Stimulated activated CD8-positive, alpha-beta memory T cell treated with anti-CD3 and anti-CD28 coated beads, Interleukin-4, amount 100 ng/mL, for 48 hours (primary cell): ENCODE measurements at regions not wholly inside any gene's neighbourhood (a gene's known extent, or its start where the extent isn't known, plus 50 kb on each side); places are given as distances from the start of the nearest gene placed in this dataset.
A peak's percentile ranks its signal among the peaks of the same experiment; 100 is the strongest.

Source experiments
- DNase-seq: peaks from one replicate; pipeline ENCODE4 v3.0.0-alpha.2; 2020

DNA sequence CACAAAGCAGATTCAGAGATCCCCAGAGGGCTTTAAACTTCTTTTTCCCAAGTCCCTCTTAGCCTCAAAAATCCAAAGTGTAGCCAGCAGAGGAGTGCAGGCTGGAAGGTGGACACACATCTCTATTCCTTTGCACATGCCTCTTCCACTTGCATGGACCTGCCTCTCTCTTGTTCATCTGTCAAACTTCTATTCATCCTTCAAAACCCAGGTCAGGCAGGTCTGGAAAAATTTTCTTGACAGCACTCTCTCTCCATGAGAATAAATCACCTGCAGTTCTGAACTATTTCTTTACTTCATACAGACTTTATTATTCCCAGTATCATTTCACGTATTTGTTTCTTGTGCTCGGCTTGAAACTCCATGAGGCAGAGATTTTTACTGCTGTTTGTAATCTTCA, 127.5 kb downstream of the SS18 start:
- DNase-seq, result no peak

GRCh38 chr18:25962176-25962575, 128.2 kb downstream of the SS18 start:
- DNase-seq, result no peak

DNA sequence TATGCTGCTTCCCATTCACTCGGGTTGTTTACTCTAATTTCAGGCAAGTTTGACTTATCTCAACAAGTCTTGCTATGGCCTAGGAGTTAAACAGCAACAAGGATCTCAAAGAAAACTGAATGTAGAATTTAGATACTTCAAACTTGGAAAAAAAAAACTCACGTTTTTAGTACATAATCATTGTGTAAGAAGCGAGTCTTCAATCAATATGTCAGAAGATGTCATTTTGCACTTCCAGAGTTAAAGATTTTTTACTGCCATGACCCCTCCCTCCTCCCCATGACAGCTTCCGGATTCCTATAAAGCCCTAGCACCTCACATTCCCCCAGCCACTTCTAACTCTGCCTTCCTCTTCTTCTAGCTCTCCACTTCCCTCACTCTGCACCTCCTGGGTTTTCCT, 133.4 kb downstream of the SS18 start:
- no peak for DNase-seq

DNA sequence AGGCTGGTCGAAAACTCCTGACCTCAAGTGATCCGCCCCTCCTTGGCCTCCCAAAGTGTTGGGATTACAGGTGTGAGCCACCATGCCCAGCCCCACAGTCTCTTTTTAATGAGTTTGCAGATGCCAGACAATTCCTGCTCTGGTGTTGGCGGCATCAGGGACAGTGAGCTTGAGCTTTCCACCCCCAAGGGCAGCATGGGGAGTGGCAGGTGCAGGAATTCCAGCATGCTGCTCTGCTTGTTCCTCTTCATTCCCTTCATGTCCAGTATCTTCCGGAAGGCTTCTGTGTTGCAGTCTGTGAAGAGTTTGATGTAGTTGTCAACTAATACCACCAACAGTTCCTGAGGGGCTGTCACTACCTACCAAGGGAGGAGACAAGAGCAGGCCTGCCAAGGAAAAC, 137.3 kb downstream of the SS18 start:
- DNase-seq, result no peak

- DNase-seq, result no peak
Measured at GRCh38 chr18:25950321-25950720, 140.1 kb downstream of the SS18 start.

- no peak for DNase-seq
Measured at GRCh38 chr18:25946540-25946939, 143.9 kb downstream of the SS18 start.

GRCh38 chr18:25935356-25935755, 155.1 kb downstream of the SS18 start:
- DNase-seq, result no peak

- no peak for DNase-seq
Measured at GRCh38 chr18:25931126-25931525, 159.3 kb downstream of the SS18 start.

DNA sequence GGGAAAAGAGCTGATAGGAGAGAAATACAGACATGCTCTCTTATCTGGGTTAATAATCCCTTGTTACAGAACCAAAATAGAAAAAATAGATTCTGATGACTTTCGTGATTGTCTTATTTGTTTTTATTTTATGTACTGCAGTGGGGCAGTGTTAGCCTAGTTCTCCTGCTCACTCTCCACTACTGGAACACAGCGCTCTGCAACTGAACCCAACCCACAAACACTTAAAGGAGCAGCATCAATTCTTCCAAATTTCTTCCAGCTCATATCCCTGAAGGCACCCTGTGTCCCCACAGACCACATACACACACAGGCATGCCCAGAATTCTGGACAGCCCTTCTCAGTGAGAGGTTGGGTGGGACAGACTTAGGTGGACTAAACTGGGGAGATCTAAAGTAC, 160.6 kb downstream of the SS18 start:
- DNase-seq, result no peak

GRCh38 chr18:25927830-25928229, 162.6 kb downstream of the SS18 start:
- DNase-seq, result no peak

- no peak for DNase-seq
Measured at GRCh38 chr18:25923193-25923592, 167.2 kb downstream of the SS18 start.

DNA sequence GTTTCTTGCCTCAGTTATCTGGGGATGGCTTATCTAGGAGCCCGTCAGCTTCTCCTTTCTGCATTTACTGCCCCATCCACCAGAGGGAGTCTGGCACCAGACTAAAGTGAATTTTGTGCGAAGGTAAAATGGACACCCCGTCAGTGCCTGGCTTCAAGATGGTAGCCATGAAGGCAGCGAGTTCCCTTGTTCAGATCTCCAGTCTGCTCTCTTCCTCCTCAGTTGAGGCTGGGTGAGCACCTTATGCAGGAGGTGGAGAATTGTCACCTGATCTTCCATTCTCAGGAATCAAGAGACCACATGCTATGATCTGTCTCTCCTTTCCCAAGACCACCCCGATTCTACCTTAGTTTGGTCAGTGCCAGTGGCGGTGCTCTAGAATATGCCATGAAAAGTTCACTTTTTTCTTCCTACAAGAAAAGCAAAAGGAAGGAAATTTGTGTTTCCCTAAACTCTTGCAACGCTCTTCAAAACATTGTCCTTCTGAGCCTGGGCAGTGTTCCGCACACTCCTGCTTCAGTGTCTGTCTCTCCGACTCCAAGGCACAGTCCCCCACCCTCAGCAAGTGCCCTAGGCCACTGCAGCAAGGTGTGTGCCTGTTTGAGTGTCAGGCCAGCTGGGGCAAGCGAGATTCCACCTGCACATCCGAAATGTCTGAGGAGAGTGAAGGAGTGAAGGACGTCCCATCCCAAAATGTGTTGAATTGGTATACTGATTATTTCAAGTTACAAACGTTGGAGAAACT, 168.6 kb downstream of the SS18 start:
- DNase-seq, result peak; percentile 53

DNA sequence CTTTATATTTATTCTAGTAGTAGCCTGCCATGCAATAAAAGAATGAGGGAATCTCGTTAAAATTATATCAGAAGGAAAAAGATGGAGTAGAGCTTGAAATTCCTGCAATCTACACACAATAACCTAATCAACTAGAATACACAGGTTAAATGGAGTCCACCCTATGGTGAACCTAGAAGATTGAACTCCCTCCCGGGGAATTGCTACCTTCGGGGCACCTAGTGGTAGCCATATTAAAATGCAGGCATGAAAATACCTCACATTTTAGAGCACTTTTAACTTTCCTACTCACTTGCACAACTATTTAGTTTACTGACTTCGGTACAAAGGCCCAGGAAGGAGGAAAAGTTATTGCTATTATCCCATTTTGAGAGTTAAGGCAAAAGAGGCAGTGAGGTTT, 174.5 kb downstream of the SS18 start:
- DNase-seq, result no peak

DNA sequence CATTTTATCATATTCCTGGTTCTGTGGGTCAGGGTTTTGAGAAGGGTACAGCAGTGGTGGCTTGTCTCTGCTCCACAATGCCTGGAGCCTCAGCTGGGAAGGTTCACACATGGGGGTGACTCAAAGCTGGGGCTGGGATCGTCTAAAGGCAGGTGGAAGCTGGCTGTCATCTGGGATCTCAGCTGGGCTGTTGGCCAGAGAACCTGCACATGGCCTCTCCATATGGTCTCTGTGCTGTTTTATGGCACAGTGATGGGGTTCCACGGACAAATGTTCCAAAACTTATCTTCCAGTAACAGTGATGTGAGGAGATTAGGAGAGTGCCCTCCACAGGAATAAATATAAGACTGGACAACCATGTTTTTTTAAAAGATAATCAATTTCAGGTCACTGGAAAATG, 191.4 kb downstream of the SS18 start:
- DNase-seq, result no peak

GRCh38 chr18:25896956-25897355, 193.5 kb downstream of the SS18 start:
- DNase-seq, result no peak

GRCh38 chr18:25896178-25896780, 194.1 kb downstream of the SS18 start:
- peak; percentile 35 for DNase-seq

- no peak for DNase-seq
Measured at GRCh38 chr18:25895518-25895917, 194.9 kb downstream of the SS18 start.

GRCh38 chr18:25886283-25886682, 204.1 kb downstream of the SS18 start:
- no peak for DNase-seq

DNA sequence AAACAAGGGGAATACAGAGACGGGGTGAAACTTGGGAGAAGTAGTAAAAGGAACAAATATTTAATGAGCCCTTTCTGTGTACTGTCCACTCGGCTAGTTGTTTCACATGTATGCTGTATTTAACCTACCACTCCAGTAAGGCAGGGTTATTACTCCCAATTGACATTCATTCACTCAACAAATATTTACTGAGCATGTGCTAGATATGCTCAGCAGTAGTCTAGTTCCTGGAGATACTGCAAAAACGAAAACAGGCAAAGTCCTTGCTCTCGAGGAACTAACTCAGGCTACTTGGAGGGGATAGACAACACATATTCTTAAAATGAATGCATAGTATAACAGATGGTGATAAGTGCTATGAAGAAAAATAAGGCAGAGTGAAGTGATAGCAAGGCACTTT, 207.3 kb downstream of the SS18 start:
- DNase-seq, result no peak

DNA sequence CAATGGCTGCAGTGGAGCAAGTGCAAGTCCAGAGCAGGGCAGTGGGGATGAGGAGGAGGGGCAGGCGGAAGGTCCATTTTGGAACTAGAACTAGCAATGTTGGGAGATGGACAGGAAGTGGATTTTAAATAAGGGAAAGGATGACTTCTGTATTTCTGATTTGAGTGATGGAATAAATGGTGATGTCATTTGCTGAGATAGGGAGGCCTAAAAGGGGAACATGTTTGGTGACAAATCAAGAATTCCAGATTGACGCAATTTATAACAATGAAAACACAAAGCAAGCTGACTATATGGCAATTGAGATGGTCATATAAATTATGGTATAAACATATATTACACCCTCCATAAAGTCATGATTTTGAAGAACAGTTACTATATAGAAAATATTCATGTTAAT, 209.3 kb downstream of the SS18 start:
- no peak for DNase-seq

DNA sequence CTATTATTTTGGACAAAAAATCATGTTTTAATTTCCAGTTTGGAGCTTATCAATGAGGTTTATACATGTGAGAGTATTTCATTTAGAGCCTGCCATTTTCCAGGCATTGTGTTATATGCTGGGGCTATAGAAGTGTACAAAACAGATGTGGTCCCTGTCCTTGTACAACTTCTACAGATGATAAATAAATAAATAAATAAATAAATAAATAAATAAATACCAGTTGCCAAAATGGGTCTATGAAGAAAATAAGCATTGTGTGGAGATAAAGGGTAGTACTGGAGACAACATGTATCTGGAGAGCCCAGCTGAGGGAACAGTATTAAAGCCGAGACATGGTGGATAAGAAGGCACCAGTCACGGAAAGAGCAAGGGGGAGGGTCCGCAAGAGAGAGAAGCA, 210.0 kb downstream of the SS18 start:
- no peak for DNase-seq

GRCh38 chr18:25876330-25876948, 214.0 kb downstream of the SS18 start:
- no peak for DNase-seq

DNA sequence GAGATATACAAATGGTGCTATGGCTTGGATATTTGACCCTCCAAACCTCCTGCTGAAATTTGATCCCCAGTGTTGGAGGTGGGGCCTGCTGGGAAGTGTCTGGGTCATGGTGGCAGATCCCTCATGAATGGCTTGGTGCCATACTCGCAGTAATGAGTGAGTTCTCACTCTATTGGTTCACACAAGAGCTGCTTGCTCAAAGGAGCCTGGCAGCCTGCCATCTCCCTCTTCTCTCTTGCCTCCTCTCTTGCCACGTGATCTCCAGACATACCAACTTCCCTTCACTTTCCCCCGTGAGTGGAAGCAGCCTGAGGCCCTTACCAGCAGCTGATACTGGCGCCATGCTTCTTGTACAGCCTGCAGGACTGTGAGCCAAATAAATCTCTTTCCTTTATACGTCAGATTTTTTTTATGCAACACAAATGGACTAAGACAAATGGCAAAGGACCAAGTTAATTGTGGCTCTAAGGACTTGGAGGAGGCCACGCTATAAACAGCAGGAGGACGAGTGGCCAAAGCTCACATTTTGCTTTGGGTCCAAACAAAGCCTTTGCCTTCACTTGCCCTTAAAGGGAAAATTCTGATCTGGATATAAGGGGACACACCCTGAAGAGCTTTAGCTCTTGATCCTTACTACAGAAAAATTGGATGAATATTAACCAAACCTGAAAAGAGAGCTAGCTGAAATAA, 214.7 kb downstream of the SS18 start:
- no peak for DNase-seq

DNA sequence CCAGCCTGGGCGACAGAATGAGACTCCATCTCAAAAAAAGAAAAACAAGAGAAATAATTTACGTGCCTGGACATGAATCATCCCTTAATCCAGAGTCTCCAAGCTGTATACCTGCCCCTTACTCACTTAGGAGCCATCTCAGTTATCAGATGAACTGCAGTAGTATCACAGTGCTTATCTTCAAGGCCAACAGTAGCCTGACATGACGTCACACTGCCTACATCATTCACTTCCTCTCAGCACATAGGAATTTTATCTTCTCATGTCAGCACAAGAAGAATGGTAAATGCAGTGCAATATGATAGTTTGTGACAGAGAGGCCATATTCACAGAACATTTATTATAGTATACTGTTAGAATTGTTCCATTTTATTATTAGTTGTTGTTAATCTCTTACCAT, 216.6 kb downstream of the SS18 start:
- no peak for DNase-seq
